ENCODE measurements at regions not wholly inside any gene's neighbourhood (a gene's known extent, or its start where the extent isn't known, plus 50 kb on each side); places are given as distances from the start of the nearest gene placed in this dataset.
"Not testable (repeated sequence)": the region's sequence is repeated elsewhere in the genome, so short reads cannot be mapped to it uniquely, and the experiment has no call there.

- no peak for DNase-seq
Observed at GRCh38 chr12:114616081-114616480, 67.9 kb downstream of the TBX3 start.

- DNase-seq = no peak
Observed at GRCh38 chr12:114614040-114614439, 69.9 kb downstream of the TBX3 start.

GRCh38 chr12:114612062-114612461 is 71.9 kb downstream of the TBX3 start:
- no peak for DNase-seq

- DNase-seq = no peak
Observed at GRCh38 chr12:114611145-114612018, 72.6 kb downstream of the TBX3 start.

GRCh38 chr12:114608509-114608908 is 75.5 kb downstream of the TBX3 start:
- no peak for DNase-seq

- DNase-seq = no peak
Observed at GRCh38 chr12:114605918-114606317, 78.1 kb downstream of the TBX3 start.

GRCh38 chr12:114604606-114605005 is 79.4 kb downstream of the TBX3 start:
- peak; percentile 70 for DNase-seq

GRCh38 chr12:114600584-114600983 is 83.4 kb downstream of the TBX3 start:
- not testable (repeated sequence) for DNase-seq

- DNase-seq = no peak
Observed at GRCh38 chr12:114598111-114598510, 85.9 kb downstream of the TBX3 start.

- DNase-seq = no peak
Observed at GRCh38 chr12:114592946-114593345, 91.0 kb downstream of the TBX3 start.

GRCh38 chr12:114588061-114588460 is 95.9 kb downstream of the TBX3 start:
- no peak for DNase-seq

- no peak for DNase-seq
Observed at GRCh38 chr12:114580306-114580705, 103.7 kb downstream of the TBX3 start.

- no peak for DNase-seq
Observed at GRCh38 chr12:114579389-114579788, 104.6 kb downstream of the TBX3 start.

- no peak for DNase-seq
Observed at GRCh38 chr12:114562654-114563053, 121.3 kb downstream of the TBX3 start.

GRCh38 chr12:114555451-114555850 is 128.5 kb downstream of the TBX3 start:
- DNase-seq = no peak

- no peak for DNase-seq
Observed at GRCh38 chr12:114547636-114548035, 136.3 kb downstream of the TBX3 start.

GRCh38 chr12:114530417-114530816 is 124.5 kb upstream of the TBX5 start:
- DNase-seq = no peak

- DNase-seq = no peak
Observed at GRCh38 chr12:114529966-114530365, 124.0 kb upstream of the TBX5 start.

GRCh38 chr12:114528766-114529165 is 122.8 kb upstream of the TBX5 start:
- no peak for DNase-seq

GRCh38 chr12:114521160-114521559 is 115.2 kb upstream of the TBX5 start:
- DNase-seq = not testable (repeated sequence)

GRCh38 chr12:114512351-114512750 is 106.4 kb upstream of the TBX5 start:
- no peak for DNase-seq

- peak; percentile 75 for DNase-seq
Observed at GRCh38 chr12:114508529-114509129, 102.7 kb upstream of the TBX5 start.

GRCh38 chr12:114506651-114507050 is 100.7 kb upstream of the TBX5 start:
- no peak for DNase-seq

- DNase-seq = no peak
Observed at GRCh38 chr12:114504311-114504710, 98.4 kb upstream of the TBX5 start.

- DNase-seq = no peak
Observed at GRCh38 chr12:114501474-114501807, 95.5 kb upstream of the TBX5 start.

Measured in femur (tissue), 1 donor.